ENCODE measurements at regions not wholly inside any gene's neighbourhood (a gene's known extent, or its start where the extent isn't known, plus 50 kb on each side); places are given as distances from the start of the nearest gene placed in this dataset.
"Not testable (repeated sequence)": the region's sequence is repeated elsewhere in the genome, so short reads cannot be mapped to it uniquely, and the experiment has no call there.

DNA sequence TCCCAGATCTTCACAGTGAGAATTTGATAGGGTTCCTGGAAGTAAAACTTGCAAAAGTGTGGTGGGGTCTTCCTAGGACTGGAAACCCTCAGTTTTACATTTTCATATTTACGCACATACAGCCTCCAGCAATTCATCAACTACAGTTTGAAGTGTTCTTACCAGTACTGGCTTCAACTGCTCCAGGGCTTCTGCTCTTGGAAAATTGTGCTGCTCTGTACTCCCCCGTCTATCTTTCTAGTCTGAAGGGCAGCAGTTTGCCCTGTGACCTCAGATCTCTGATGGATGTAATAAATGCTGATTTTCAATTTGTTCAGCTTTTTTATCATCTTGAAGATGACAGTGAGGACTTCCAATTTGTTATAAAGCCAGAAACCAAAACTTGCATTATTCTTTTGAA lies 458.9 kb upstream of the FSTL5 start:
- DNase-seq (ENCODE audit: low spot score) = no peak

DNA sequence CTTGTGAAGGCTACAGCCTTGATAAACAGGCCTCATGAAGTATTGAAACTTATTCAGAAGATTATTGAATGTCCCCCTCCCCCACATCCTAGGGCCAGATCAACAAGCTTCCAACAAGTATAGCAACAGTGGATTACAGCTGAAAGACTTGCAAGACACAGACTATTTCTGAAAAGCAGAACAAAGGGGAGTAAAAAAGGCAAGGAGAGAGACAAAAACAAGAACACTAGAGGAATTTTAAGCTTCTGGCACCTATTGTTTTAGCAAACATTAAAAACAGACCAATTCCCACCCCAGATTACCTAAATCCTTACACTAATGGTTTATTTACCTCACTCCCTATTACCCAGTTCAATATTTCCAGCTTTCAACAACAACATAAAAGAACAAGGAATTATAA lies 446.3 kb upstream of the FSTL5 start:
- DNase-seq (ENCODE audit: low spot score) = no peak

DNA sequence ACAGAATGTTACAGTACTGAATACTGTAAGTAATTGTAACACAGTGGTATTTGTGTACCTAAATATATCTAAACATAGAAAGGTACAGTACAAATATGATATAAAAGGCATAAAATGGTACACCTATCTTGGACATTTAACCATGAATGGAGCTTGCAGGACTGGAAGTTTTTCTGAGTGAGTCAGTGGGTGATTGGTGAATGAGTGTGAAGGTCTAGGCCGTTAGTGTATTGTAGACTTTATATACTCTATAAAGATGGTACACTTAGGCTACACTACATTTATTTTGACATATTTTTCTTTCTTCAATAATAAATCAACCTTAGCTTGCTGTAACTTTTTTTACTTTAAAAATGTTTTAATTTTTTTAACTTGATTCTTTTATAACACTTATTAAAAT lies 422.5 kb upstream of the FSTL5 start:
- DNase-seq (ENCODE audit: low spot score) = no peak

DNA sequence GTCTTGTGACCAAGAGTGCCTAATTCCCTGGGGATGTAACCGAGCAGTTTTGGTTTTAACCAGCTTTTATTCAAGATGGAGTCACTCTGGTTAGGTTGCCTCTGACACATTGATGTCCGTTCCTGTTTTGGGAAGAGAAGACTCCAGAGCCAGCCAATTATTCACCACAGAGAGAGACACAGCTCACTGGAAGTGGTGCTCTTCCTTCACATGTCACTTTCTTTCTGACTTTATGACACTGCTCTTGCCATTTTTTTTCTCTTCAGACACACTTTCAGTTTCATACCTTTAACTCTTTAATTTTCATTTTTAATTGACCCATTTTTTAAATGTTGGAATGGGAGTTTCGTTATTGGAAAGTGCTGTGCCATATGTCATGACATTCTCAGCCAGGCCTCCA lies 418.4 kb upstream of the FSTL5 start:
- no peak for DNase-seq (ENCODE audit: low spot score)

DNA sequence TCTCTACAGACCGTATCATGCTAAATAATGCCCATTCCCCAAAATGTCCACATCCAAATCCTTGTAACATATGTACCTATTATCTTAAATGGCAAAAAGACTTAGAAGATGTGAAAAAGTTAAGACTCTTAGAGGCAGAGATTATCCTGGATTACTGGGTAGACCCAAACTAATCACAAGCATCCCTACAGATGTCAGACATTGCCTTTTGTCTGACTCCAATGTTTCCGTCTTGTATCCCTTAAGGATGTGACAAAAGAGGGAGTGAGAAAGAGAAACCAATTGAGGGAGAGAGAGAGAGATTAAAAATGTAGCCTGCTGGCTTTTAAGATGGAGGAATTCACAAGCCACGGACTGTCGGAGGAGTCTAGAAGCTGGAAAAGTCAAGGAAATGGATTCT lies 401.9 kb upstream of the FSTL5 start:
- DNase-seq (ENCODE audit: low spot score) = no peak

DNA sequence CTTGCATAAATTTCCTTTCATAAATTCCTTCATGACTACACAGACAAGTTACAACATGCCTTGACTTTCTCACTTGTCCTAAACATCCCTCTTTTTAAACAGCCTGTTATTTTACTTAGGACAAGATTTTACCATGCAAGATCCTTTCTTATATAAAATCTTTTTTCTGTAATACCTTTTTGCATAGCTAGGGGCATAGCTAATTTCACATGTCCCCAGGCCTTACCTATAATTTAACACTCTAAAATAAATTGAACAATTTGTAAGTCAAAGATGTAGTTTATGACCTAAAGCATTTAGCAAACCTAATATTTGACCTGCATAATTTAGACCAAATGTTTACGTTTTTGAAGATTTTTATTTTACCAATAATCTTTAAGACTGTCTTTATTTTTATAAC lies 396.3 kb upstream of the FSTL5 start:
- DNase-seq (ENCODE audit: low spot score) = no peak

DNA sequence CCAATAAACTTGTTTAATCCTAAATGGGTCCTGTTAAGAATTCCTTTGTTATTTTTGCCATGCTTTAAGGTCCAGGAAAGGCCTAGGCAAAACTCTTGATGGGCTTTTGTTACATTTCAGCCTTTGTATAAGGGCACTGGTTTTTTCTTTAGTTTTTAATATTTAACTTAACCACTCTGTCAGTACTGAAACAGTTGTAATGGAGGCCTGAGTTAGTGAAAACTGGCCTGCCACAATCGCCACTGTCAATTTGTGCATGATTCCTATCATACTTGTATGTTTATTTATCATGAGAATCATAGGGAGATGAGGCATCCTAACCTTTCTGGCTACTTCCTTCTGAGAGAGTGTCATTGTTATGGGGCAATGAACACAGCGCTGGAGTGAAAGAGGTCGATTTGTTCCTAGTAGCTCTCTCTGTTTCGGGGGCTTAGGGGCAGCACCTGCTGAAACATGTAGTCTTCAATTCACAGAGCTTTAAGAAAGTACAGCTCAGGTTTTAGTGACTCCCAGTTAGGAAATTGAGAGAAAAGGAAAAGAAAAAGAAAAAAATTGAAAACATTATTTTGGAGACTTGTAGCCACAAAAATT lies 393.8 kb upstream of the FSTL5 start:
- DNase-seq (ENCODE audit: low spot score) = no peak

DNA sequence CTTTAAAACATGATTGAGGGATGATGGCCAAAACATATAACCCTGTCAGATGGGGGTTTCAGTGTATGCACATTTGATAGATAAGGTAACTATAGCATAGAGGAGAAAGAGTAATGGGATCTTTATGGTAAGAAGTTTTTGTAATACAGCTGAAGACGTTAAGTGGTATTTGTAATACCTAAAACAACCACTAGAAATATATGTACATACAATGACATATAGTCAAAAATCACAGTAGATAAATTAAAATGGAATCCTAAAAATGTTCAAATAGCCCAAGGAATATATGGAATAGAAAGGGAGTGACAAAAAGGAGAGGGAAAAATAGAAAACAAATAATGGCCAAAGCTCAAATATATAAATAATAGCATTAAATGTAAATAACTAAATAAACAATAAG lies 371.3 kb upstream of the FSTL5 start:
- DNase-seq (ENCODE audit: low spot score) = no peak

DNA sequence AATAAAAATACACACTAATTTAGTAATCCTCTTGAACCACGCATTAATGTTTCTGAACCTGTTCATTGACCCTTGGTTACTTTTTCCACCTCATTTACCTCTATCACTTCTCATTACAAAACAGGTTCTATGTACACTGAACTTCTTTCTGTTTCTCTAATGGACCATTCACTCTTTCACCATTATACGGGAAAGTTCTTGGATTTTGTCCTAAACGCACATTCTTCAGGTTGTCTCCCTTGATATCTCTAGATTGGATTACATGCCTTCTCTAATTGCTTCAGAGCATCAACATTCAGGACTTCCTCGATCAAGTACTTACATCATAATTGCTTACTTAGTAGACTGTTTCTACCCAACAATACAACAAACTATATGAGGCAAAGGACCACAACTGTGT lies 359.4 kb upstream of the FSTL5 start:
- no peak for DNase-seq (ENCODE audit: low spot score)

DNA sequence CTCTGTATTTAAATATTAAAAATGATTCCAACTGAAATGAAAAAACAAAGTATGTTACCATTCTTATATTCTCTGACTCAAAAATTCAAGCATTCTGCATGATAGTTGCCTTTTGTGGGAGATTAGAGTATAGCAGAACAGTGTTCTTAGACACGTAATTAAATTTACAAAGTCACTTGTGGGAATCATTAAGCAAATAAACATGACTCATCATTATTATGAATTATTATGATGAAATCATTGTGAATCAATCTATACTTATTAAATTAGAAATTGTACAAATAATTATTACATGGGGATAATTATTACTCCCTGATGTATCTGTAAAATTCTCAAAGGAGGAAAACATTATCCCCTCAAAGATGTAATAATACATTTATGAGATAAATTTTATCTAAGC lies 358.9 kb upstream of the FSTL5 start:
- DNase-seq (ENCODE audit: low spot score) = no peak

DNA sequence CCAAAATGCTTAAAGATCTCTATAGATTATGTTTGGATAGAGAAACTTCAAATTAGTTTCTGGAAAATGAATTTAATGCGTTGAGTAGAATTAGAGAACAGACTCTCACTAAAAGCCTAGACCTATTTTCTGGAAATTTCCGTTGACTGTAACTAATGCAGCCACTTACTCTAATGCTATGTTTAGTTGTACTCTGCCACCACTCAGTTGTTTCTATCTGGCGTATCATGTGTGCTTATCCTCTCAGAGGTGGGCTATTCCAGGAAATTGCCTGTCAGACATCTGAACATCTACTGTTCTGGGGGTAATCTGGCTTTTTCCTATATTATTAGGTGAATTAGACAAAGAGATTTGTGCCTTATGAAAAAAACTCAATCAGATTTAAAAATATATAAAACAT lies 347.1 kb upstream of the FSTL5 start:
- DNase-seq (ENCODE audit: low spot score) = no peak

DNA sequence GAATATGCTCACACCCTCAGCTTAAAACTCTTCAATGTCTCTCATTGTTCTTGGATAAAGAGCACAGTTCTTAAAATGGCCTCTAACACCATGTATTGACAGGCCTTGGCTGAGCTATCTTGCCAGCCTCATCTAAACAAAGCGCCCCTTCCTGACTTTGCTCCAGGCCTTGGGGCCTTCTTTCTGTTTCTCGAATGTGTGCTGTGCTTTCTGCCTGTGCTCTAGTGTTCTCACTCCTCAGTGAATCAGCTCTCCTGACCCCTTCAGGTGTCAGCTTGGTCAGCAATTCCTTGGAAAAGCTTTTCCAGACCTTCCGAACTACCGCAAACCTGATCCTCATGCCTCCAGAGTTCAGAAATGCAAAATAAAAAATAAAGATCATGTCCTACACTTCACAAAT lies 346.3 kb upstream of the FSTL5 start:
- no peak for DNase-seq (ENCODE audit: low spot score)

DNA sequence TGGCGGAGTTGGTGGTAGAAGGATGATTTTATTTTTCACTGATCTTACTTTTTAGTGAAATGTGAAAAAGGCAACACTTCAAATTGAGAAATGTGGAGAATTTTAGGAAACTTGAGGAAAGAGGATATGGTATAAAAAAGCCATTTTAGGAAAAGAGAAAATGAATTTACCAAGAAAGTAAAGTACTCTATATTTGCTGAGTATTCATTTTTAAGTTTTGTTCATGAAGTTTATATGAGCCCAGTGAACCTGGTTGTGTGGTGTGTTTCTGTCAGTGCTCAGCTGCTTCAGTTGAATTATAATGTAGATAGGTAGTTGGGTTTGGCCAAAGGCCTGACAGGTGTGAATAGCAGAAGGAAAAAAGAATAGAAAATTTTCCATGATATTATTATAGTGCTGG lies 345.5 kb upstream of the FSTL5 start:
- no peak for DNase-seq (ENCODE audit: low spot score)

DNA sequence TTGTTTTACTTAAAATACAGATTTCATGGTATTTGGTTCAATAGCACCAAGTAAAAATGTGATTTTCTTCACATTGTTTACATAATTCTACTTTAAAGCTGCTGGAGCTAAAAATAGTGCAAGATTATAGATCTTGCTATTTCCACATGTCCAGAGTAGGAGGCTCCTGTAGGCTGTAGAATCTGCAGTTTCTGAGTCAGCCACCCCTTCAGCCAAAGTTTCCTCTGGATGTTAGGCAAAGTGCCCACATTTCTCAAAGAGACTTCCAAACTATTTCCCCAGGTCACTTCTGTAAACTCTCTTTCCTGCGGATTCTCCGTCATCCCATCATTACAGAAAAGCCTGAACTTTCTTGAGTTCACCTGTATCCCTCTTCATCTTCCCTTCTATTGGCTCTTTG lies 342.5 kb upstream of the FSTL5 start:
- no peak for DNase-seq (ENCODE audit: low spot score)

DNA sequence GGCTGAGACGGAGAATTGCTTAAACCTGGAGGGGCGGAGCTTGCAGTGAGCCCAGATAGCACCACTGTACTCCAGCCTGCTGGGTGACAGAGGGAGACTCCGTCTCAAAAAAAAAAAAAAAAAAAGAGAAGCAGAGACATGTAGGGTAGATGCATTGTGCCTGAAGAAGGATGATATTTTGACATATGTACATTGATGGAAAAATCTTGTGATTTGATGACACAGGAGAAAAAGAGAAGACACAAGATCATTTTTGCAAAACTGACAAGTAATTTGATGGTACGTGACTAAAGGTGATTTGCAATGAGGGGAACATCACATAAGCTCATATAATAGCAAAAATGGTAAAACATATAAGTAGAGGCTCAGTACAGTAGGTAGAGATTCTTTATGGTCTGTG lies 340.1 kb upstream of the FSTL5 start:
- no peak for DNase-seq (ENCODE audit: low spot score)

DNA sequence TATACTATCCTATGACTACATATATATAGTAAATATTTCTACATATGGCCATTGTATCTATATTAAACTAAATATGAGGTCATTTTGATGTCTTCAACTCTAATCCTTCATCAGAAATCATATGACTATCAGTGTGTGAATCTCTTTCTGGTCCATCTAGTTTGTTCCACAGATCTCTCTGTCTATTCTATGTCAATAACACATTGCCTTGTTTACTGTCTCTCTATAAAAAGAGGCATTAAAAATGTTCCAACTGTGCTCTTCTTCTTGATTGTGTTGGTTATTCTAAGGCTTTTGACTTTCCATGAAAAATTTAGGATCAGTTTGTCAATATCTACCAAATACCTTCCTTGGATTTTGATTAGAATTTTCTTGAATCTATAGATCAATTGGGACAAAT lies 338.3 kb upstream of the FSTL5 start:
- no peak for DNase-seq (ENCODE audit: low spot score)

DNA sequence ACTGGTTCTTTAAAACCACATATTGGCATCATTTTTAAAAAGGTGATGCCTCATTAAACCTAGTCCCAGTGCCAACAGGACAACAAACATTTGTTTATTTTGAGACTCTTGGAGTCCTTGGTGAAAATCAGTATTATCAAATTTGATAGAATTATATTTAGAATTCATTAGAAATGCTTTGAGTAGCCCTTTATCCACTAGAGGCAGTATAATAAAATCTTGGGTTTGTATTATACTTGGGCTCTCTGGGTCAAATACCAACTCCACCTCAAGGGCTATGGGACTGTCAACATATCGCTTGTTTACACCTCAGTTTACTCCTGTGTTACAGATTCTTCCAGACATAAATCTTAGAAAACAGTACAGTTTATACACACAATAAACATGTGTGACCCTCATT lies 335.7 kb upstream of the FSTL5 start:
- no peak for DNase-seq (ENCODE audit: low spot score)

DNA sequence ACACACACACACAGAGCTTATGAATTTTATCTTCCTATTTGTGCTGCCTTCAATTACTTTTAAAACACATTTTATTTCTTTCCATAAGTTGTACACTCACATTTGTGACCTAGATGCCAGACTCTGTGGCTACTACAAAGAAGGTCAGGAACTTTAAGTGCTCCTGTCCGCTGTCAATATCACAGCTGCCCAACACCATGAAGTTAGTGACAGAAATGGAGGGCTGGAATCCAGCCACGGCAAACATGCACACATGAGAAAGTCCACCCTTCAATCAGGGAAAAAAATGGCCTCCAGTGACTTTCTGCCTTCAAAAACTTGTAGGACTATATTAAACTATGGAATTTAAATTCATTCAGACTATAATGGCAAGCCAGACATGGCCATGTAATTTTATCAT lies 334.4 kb upstream of the FSTL5 start:
- no peak for DNase-seq (ENCODE audit: low spot score)

DNA sequence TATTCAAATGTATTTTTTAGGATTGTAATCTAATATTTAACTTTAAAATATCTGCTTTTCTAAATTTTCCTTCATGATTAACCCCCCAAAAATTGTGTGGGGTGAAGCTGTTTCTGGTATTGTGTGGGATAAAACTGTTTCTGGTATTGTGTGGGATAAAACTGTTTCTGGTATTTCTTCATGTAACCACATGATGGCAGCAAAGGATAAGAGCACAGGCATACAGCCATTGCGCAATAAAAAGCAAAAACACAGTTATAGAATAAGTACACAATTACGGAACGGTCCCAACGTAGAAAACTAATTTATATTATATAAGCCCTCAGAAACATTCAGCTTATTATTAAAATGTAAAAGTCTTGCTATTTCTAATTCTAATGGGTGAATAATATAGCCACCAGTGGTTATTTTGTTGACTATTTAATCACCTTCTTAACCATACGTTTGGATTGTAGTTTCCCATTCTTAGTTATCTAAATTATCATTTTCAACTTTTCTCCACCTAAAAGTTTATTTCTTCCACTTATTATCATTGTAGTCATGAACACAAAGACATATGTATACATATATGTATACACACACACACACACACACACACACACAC lies 333.9 kb upstream of the FSTL5 start:
- DNase-seq (ENCODE audit: low spot score) = peak; percentile 52

DNA sequence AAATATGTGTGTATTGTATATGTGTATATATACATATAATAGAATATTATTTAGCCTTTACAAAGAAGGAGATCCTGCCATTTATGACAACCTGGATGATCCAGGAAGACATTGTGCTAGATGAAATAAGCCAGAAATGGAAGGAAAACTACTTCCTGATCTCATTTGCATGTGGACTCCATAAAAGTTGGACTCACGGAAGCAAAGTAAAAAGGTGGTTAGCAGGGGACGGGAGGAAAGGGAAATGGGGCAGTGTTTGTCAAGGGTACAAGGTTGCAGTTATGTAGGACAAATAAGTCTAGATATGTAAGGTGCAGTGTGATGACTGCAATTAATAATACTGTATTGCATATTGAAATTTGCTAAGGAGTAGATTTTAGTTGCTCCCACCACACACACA lies 331.1 kb upstream of the FSTL5 start:
- no peak for DNase-seq (ENCODE audit: low spot score)

DNA sequence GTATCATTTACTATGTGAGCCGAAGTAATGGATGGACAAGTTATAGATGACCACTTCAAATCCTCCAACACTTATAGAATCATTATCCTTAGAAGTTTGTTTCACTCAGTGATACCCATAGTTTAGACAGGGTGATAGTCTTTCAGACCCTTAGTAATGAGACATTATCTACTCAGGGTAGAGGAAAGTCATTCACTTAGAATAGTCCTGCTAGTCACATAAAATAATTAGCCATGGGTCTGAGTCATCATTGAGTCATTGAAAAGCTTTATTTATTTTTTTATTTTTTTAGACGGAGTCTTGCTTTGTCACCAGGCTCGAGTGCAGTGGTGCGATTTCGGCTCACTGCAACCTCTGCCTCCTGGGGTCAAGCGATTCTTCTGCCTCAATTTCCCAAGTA lies 321.7 kb upstream of the FSTL5 start:
- peak; percentile 68 for DNase-seq (ENCODE audit: low spot score)

DNA sequence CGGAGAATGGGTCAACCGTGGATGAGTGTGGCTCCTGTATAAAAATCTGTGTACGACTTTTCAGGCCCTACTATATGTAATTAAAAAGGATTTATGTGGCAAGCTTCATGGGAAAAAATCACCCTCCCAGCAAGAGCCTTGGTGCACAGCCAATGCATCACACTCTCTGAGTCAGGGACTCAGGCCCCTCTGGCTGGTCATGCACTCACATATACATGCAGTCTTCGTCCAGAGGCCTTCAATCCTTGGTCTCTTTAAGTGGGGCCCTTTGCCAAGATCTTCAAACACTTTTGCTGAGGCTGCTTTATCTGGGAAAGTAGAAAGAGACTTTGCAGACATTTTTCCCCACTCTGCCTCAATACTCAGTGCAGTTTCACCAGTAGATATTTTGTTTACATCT lies 311.4 kb upstream of the FSTL5 start:
- DNase-seq (ENCODE audit: low spot score) = no peak

DNA sequence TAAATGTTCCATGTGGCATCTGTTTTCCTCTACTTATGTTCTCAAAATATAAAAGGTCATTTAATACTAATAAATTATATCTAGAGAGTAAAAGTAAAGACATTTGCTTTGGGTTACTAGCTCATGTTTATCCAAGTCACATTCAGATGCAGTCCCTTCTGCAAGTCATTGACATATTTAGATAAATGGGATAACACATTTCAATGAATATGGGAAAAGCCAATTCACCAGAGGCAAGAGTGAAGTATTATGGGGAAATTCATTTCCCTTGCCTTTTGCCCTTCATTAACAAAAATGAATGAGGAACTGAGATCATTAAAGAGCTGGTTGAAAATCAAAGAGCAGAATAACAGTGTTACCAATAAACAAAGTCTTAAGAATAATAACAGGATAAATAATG lies 306.2 kb upstream of the FSTL5 start:
- DNase-seq (ENCODE audit: low spot score) = no peak

DNA sequence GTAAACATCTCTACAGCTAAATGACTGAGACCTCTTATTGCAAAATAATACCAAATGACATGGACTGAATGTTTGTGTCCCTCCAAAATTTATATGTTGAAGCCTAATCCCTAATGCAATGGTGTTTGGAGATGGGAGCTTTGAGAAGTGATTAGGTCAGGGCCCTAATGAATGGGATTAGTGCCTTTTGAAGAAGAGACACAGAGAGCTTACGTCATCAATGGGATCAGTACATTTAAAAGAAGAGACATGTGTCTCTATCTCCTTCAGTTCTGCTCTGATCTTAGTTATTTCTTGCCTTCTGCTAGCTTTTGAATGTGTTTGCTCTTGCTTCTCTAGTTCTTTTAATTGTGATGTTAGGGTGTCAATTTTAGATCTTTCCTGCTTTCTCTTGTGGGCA lies 301.6 kb upstream of the FSTL5 start:
- not testable (repeated sequence) for DNase-seq (ENCODE audit: low spot score)

DNA sequence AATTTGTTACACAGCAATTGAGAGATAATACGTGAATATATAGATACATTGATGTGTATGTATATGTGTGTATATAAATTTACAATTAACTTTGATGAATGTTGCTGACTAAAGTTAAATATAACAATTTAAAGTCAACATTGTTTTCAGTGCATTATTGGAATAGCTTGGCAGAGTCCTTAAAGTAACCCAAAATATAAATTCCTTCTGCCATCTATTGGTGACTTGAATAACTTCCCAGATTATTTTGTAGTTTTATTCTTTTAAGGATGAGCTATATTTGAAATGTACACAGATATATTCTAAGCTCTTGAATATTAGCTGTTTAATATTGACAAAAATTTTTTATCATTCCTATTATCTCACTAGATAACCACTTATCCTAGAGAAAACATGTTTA lies 298.2 kb upstream of the FSTL5 start:
- DNase-seq (ENCODE audit: low spot score) = peak; percentile 7

All from kidney capillary endothelial cell (primary cell).